MM.1S (cell line): ENCODE measurements at regions not wholly inside any gene's neighbourhood (a gene's known extent, or its start where the extent isn't known, plus 50 kb on each side); places are given as distances from the start of the nearest gene placed in this dataset.

Experiments
- CTCF ChIP-seq: fragments of 300-600 bp; sonication (generic); IDR thresholded peaks from 2 replicates; pipeline ENCODE4 v1.5.1; 2016; ENCODE audit warnings: antibody characterized with exemption, low read length, mixed read lengths
- EZH2 ChIP-seq: fragments of 300-600 bp; sonication (generic); optimal IDR thresholded peaks from 2 replicates; pipeline ENCODE3; 2017; ENCODE audit warnings: low read depth, mild to moderate bottlenecking, antibody characterized with exemption, low read length, mixed read lengths
- EZH2phosphoT487 ChIP-seq: fragments of 300-600 bp; sonication (generic); IDR thresholded peaks from 2 replicates; pipeline ENCODE4 v1.6.1; 2018; ENCODE audit warnings: antibody characterized with exemption, low read length

- TF ChIP-seq CTCF (no peak), EZH2 (no peak), EZH2phosphoT487 (no peak)
These were observed 216.4 kb upstream of the P2RY1 start for GRCh38 chr3:152618529-152618928.
